Transverse colon (tissue), 4 donors: ENCODE measurements at regions not wholly inside any gene's neighbourhood (a gene's known extent, or its start where the extent isn't known, plus 50 kb on each side); places are given as distances from the start of the nearest gene placed in this dataset.
"Not testable (repeated sequence)": the region's sequence is repeated elsewhere in the genome, so short reads cannot be mapped to it uniquely, and the experiment has no call there.

Source experiments
- DNase-seq: peaks from one replicate; pipeline ENCODE4 v3.0.0-alpha.2; 2019
- H3K27ac ChIP-seq, 4 donors: fragments of 200-600 bp; sonication (generic); 2 replicates each; pipeline ENCODE4 v1.5.1; 2016 to 2018; ENCODE audit warnings: inconsistent platforms in 4 of 4
- H3K27me3 ChIP-seq: fragments of 200-600 bp; sonication (generic); 2 replicates; pipeline ENCODE4 v1.5.1; 2017; ENCODE audit warnings: inconsistent platforms
- H3K36me3 ChIP-seq, 4 donors: fragments of 200-600 bp; sonication (generic); 2 replicates each; pipeline ENCODE4 v1.5.1; 2017 to 2019; ENCODE audit warnings: inconsistent platforms in 4 of 4
- H3K4me1 ChIP-seq, 4 donors: fragments of 200-600 bp; sonication (generic); 2 replicates each; pipeline ENCODE4 v1.5.1; 2017 to 2020; ENCODE audit warnings: inconsistent platforms in 4 of 4
- H3K4me3 ChIP-seq, 4 donors: fragments of 200-600 bp; sonication (generic); 1 replicate in 1 of 4; 2 replicates in 3 of 4; pipeline versions ENCODE4 v1.5.1 to v1.6.1; 2017 to 2019; ENCODE audit warnings: inconsistent platforms in 4 of 4
- H3K9me3 ChIP-seq, 2 donors: fragments of 200-600 bp; sonication (generic); 2 replicates each; pipeline ENCODE4 v1.5.1; 2017 to 2019; ENCODE audit warnings: inconsistent platforms in 2 of 2
- CTCF ChIP-seq, 5 experiments: fragments of 200-600 bp in 3 of 5; fragments of 450-650 bp in 2 of 5; sonication (generic) in 3 of 5; IDR thresholded peaks; 1 replicate in 2 of 5; 2 replicates in 3 of 5; pipeline ENCODE4 v1.5.1; 2016 to 2017; ENCODE audit warnings: antibody characterized with exemption in 5 of 5, inconsistent platforms in 3 of 5, mild to moderate bottlenecking in 2 of 5, moderate library complexity in 1 of 5
- EP300 ChIP-seq: sonication (generic); formaldehyde crosslinking; IDR thresholded peaks from one replicate; pipeline ENCODE4 v1.6.1; 2017; ENCODE audit warnings: antibody characterized with exemption, low read depth
- POLR2A ChIP-seq: fragments of 450-650 bp; IDR thresholded peaks from one replicate; pipeline ENCODE4 v1.6.1; 2016; ENCODE audit warnings: antibody characterized with exemption, mild to moderate bottlenecking, moderate library complexity
- POLR2AphosphoS5 ChIP-seq, 3 donors: sonication (generic); formaldehyde crosslinking; IDR thresholded peaks; one replicate each; pipeline ENCODE4 v1.6.1; 2016; ENCODE audit warnings: antibody characterized with exemption in 3 of 3
- WGBS, 2 donors: methylation state at CpG; one replicate each; pipeline ENCODE4 v1.1.5; 2018; ENCODE audit warnings: low coverage in 1 of 2; 5-methylcytosine and 5-hydroxymethylcytosine counted together
- in situ Hi-C, 4 donors: fragments of 200-750 bp; cut with MboI; loops; one replicate each; pipeline versions ENCODE4 v1.15.0 to v1.15.1; 2017; ENCODE audit warnings: low sequenced_read_pairs in 3 of 4, low pct_ligation_motif_present in 1 of 4, low pct_unique_long_range_greater_than_20kb in 1 of 4
- intact Hi-C: fragments of 100-400 bp; cut with DNase I; formaldehyde crosslinking; loops from one replicate; pipeline ENCODE4 v1.15.1; 2023; ENCODE audit warnings: low total_unique reads

GRCh38 chr2:163919717-163920116 lies 183.9 kb upstream of the FIGN start:
- WGBS, 2 donors = 70 to 77% methylated on average over 5 of the region's 5 CpGs

GRCh38 chr2:163914486-163914885 lies 178.7 kb upstream of the FIGN start:
- in situ Hi-C loops, H3K4me1 ChIP-seq, H3K4me3 ChIP-seq, H3K27me3 ChIP-seq, H3K36me3 ChIP-seq, H3K9me3 ChIP-seq, intact Hi-C loops, DNase-seq, H3K27ac ChIP-seq: not testable (repeated sequence)
- 90 to 94% methylated on average over 5 to 19 of the region's 19 CpGs for WGBS, 2 donors

More at GRCh38 chr2:163919717-163920116, 183.9 kb upstream of the FIGN start:
- Histone ChIP-seq H3K27me3 (no peaks in the 10 kb centered on the region), H3K4me1 (no peaks in the 10 kb centered on the region), H3K9me3 (peaks cover 0 to 3% of the 10 kb centered on the region in 2 donors), H3K4me3 (no peak overlapping the region), H3K27ac (no peak overlapping the region), H3K36me3 (no peaks in the 10 kb centered on the region)
- TF ChIP-seq POLR2A = no peak
- no peak for TF ChIP-seq CTCF (IDR thresholded peaks at IDR 0.05)
- TF ChIP-seq POLR2AphosphoS5 (IDR thresholded peaks at IDR 0.05) = no peak
- no peak for TF ChIP-seq EP300
- no peak for DNase-seq
- in situ Hi-C loops = no loop called here
- intact Hi-C loops = no loop called here

- in situ Hi-C loops, H3K4me1 ChIP-seq, DNase-seq, H3K4me3 ChIP-seq, H3K9me3 ChIP-seq, H3K27me3 ChIP-seq, H3K27ac ChIP-seq, H3K36me3 ChIP-seq, intact Hi-C loops: not testable (repeated sequence)
- 96 to 100% methylated on average over 1 to 26 of the region's 32 CpGs for WGBS, 2 donors
Measured at GRCh38 chr2:163913532-163913944, 177.7 kb upstream of the FIGN start.

GRCh38 chr2:163909411-163910080 lies 173.7 kb upstream of the FIGN start:
- intact Hi-C loops = no loop called here
- Histone ChIP-seq H3K36me3 (no peaks in the 10 kb centered on the region), H3K27ac (no peak overlapping the region), H3K4me3 (no peak overlapping the region), H3K27me3 (no peaks in the 10 kb centered on the region), H3K9me3 (no peaks in the 10 kb centered on the region), H3K4me1 (no peaks in the 10 kb centered on the region)
- 94% methylated on average over 40 of the region's 40 CpGs; no CpG with 5 or more reads in 1 of the 2 donors for WGBS, 2 donors
- in situ Hi-C loops = no loop called here
- TF ChIP-seq POLR2AphosphoS5 (IDR thresholded peaks at IDR 0.05) (no peak), POLR2A (no peak), CTCF (IDR thresholded peaks at IDR 0.05) (no peak), EP300 (no peak)
- no peak for DNase-seq

GRCh38 chr2:163906410-163906809 lies 170.6 kb upstream of the FIGN start:
- Histone ChIP-seq H3K27ac (no peak overlapping the region), H3K27me3 (no peaks in the 10 kb centered on the region), H3K36me3 (no peaks in the 10 kb centered on the region), H3K9me3 (peaks cover 0 to 5% of the 10 kb centered on the region in 2 donors), H3K4me3 (no peak overlapping the region), H3K4me1 (no peaks in the 10 kb centered on the region)
- in situ Hi-C loops (no loop called here), intact Hi-C loops (no loop called here)
- no peak for DNase-seq
- WGBS, 2 donors = 33 to 45% methylated on average over 1 of the region's 1 CpG
- TF ChIP-seq CTCF (IDR thresholded peaks at IDR 0.05) (no peak), POLR2AphosphoS5 (IDR thresholded peaks at IDR 0.05) (no peak), EP300 (no peak), POLR2A (no peak)
